ENCODE measurements at regions not wholly inside any gene's neighbourhood (a gene's known extent, or its start where the extent isn't known, plus 50 kb on each side); places are given as distances from the start of the nearest gene placed in this dataset.
A peak's percentile ranks its signal among the peaks of the same experiment; 100 is the strongest.

- no peak for DNase-seq
- no peak overlapping the region for H3K27ac ChIP-seq (ENCODE audit: low read length)
- no peaks in the 10 kb centered on the region for H3K9me3 ChIP-seq (replicated peaks; ENCODE audit: control insufficient read depth, low read depth, low read length)
- no peaks in the 10 kb centered on the region for H3K27me3 ChIP-seq (ENCODE audit: control insufficient read depth, insufficient read depth, low read length)
- H3K36me3 ChIP-seq (ENCODE audit: control insufficient read depth, insufficient read depth, low read length), result no peaks in the 10 kb centered on the region
- no peak overlapping the region for H3K4me3 ChIP-seq (ENCODE audit: low read length)
- peaks cover 8% of the 10 kb centered on the region for H3K4me1 ChIP-seq (ENCODE audit: control insufficient read depth, insufficient read depth, low read length)
- WGBS (ENCODE audit: insufficient coverage), result no CpG with 5 or more reads among the region's 3 CpGs
These were observed 514.6 kb downstream of the ZNF608 start for GRCh38 chr5:124231802-124232201.

GRCh38 chr5:124231230-124231629 is 515.2 kb downstream of the ZNF608 start:
- H3K27me3 ChIP-seq (ENCODE audit: control insufficient read depth, insufficient read depth, low read length), result no peaks in the 10 kb centered on the region
- no peak for DNase-seq
- H3K4me1 ChIP-seq (ENCODE audit: control insufficient read depth, insufficient read depth, low read length), result peaks cover 6% of the 10 kb centered on the region
- H3K36me3 ChIP-seq (ENCODE audit: control insufficient read depth, insufficient read depth, low read length), result no peaks in the 10 kb centered on the region
- no CpG with 5 or more reads among the region's 5 CpGs for WGBS (ENCODE audit: insufficient coverage)
- no peak overlapping the region for H3K27ac ChIP-seq (ENCODE audit: low read length)
- H3K9me3 ChIP-seq (replicated peaks; ENCODE audit: control insufficient read depth, low read depth, low read length), result no peaks in the 10 kb centered on the region
- H3K4me3 ChIP-seq (ENCODE audit: low read length), result no peak overlapping the region

GRCh38 chr5:124230456-124230855 is 516.0 kb downstream of the ZNF608 start:
- Histone ChIP-seq H3K27ac (ENCODE audit: low read length) (no peak overlapping the region), H3K36me3 (ENCODE audit: control insufficient read depth, insufficient read depth, low read length) (no peaks in the 10 kb centered on the region), H3K4me1 (ENCODE audit: control insufficient read depth, insufficient read depth, low read length) (no peaks in the 10 kb centered on the region), H3K27me3 (ENCODE audit: control insufficient read depth, insufficient read depth, low read length) (no peaks in the 10 kb centered on the region), H3K4me3 (ENCODE audit: low read length) (no peak overlapping the region), H3K9me3 (replicated peaks; ENCODE audit: control insufficient read depth, low read depth, low read length) (no peaks in the 10 kb centered on the region)
- 97% methylated on average over 7 of the region's 7 CpGs for WGBS (ENCODE audit: insufficient coverage)
- DNase-seq, result no peak

- Histone ChIP-seq H3K27me3 (ENCODE audit: control insufficient read depth, insufficient read depth, low read length) (no peaks in the 10 kb centered on the region), H3K9me3 (replicated peaks; ENCODE audit: control insufficient read depth, low read depth, low read length) (no peaks in the 10 kb centered on the region), H3K27ac (ENCODE audit: low read length) (no peak overlapping the region), H3K4me3 (ENCODE audit: low read length) (no peak overlapping the region), H3K36me3 (ENCODE audit: control insufficient read depth, insufficient read depth, low read length) (no peaks in the 10 kb centered on the region), H3K4me1 (ENCODE audit: control insufficient read depth, insufficient read depth, low read length) (no peaks in the 10 kb centered on the region)
- DNase-seq, result no peak
- 100% methylated on average over 3 of the region's 3 CpGs for WGBS (ENCODE audit: insufficient coverage)
These were observed 517.1 kb downstream of the ZNF608 start for GRCh38 chr5:124229352-124229751.

GRCh38 chr5:124227914-124228313 is 518.5 kb downstream of the ZNF608 start:
- no peaks in the 10 kb centered on the region for H3K9me3 ChIP-seq (replicated peaks; ENCODE audit: control insufficient read depth, low read depth, low read length)

DNA sequence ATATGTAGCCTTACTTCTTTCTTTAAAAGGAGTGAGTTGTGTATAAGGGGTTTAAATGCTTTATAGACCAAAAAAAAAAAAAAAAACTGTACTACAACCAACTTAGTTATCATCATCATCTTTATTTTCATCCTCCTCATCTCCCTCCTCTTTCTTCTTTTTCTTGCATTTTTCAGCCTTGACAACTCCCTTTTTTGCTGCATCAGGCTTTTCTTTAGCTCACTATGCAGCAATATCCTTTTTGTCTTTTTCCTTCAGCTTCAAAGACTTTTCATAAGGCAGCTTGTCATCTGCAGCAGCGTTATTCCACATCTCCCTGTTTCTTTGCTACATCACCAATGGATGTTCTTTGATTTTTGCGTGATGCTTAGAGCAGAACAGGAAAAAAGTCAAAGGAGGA is 526.0 kb downstream of the ZNF608 start:
- H3K4me1 ChIP-seq (ENCODE audit: control insufficient read depth, insufficient read depth, low read length), result no peaks in the 10 kb centered on the region
- H3K4me3 ChIP-seq (ENCODE audit: low read length), result no peak overlapping the region
- WGBS (ENCODE audit: insufficient coverage), result 100% methylated on average over 1 of the region's 2 CpGs
- DNase-seq, result no peak
- H3K27ac ChIP-seq (ENCODE audit: low read length), result no peak overlapping the region
- no peaks in the 10 kb centered on the region for H3K36me3 ChIP-seq (ENCODE audit: control insufficient read depth, insufficient read depth, low read length)
- no peaks in the 10 kb centered on the region for H3K9me3 ChIP-seq (replicated peaks; ENCODE audit: control insufficient read depth, low read depth, low read length)
- H3K27me3 ChIP-seq (ENCODE audit: control insufficient read depth, insufficient read depth, low read length), result no peaks in the 10 kb centered on the region

More at GRCh38 chr5:124227914-124228313, 518.5 kb downstream of the ZNF608 start:
- no peak overlapping the region for H3K27ac ChIP-seq (ENCODE audit: low read length)
- H3K4me1 ChIP-seq (ENCODE audit: control insufficient read depth, insufficient read depth, low read length), result no peaks in the 10 kb centered on the region
- no peak for DNase-seq
- no peaks in the 10 kb centered on the region for H3K27me3 ChIP-seq (ENCODE audit: control insufficient read depth, insufficient read depth, low read length)
- H3K36me3 ChIP-seq (ENCODE audit: control insufficient read depth, insufficient read depth, low read length), result no peaks in the 10 kb centered on the region
- no peak overlapping the region for H3K4me3 ChIP-seq (ENCODE audit: low read length)

DNA sequence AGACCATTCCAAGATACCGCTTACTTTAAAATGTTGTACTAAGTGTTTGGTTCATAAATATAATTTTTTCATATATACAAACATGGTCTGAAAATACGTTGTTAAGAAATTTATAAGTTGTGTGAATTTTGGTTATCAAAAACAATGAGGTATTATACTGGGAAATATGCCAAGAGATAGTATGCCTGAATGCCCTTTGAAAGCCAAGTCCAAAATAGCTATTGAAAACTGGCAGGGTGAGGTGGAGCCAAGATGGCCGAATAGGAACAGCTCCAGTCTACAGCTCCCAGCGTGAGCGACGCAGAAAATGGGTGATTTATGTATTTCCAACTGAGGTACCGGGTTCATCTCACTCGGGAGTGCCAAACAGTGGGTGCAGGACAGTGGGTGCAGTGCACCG is 533.5 kb downstream of the ZNF608 start:
- no peak for DNase-seq
- Histone ChIP-seq H3K36me3 (ENCODE audit: control insufficient read depth, insufficient read depth, low read length) (no peaks in the 10 kb centered on the region), H3K9me3 (replicated peaks; ENCODE audit: control insufficient read depth, low read depth, low read length) (peaks cover 2% of the 10 kb centered on the region), H3K27me3 (ENCODE audit: control insufficient read depth, insufficient read depth, low read length) (no peaks in the 10 kb centered on the region), H3K27ac (ENCODE audit: low read length) (no peak overlapping the region), H3K4me1 (ENCODE audit: control insufficient read depth, insufficient read depth, low read length) (no peaks in the 10 kb centered on the region), H3K4me3 (ENCODE audit: low read length) (no peak overlapping the region)
- WGBS (ENCODE audit: insufficient coverage), result 96% methylated on average over 7 of the region's 9 CpGs

DNA sequence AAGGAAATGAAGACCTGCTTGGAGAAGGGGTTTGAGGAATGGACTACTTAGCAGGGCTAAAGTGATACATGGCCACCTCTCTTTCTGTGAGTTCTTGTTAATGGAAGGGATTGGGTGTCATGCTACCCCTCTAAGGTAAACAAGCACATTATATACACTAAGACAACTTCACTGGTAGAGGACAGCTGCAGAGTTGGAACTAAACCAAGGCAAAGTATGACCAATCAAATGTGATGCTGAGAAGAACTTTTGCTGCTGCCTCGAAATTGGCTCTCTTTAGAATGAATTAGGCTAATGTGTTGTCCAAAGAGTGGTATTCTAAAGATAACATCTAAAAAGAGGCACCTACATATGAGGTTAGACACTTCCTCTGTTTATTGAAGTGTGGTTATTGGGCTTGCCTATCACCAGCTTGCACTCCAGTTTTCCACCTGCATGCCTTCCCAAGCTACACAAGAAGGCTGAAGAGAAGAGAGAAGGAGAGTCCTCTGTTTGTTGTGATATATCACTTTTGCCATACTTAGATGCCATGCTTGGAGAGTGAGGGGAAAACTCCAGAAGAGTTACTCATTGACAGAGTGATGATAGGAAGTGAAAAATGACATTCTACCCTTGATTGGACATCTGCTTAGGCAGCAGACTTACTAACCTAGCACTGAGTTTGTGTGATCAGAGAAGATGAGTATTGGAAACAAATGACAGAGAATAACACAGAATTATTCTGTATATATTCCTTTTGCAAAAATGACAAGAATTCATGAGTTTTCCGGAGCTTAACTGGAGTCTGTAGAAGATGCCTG is 536.1 kb downstream of the ZNF608 start:
- peak; percentile 55 for DNase-seq
- WGBS (ENCODE audit: insufficient coverage), result 100% methylated on average over 1 of the region's 2 CpGs

DNA sequence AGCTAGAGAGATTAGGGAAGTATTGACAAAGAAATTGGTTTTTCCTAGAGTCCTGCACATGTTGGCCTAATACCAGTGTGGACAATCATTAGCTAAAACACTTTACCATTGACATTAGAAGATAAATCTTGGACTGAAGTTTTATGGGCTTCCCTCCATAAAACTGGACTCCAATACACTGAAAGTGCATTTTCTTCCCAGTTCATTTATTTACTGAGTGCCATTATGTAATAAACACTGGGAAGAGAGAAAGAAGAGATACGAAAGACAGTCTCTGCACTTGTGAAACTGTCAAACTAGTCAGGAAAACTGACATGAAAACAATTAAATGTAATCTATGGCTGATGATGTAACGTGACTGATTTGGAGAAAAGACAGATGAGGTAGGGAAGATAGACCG is 539.3 kb downstream of the ZNF608 start:
- 81% methylated on average over 2 of the region's 3 CpGs for WGBS (ENCODE audit: insufficient coverage)
- Histone ChIP-seq H3K27me3 (ENCODE audit: control insufficient read depth, insufficient read depth, low read length) (no peaks in the 10 kb centered on the region), H3K36me3 (ENCODE audit: control insufficient read depth, insufficient read depth, low read length) (no peaks in the 10 kb centered on the region), H3K4me3 (ENCODE audit: low read length) (no peak overlapping the region), H3K27ac (ENCODE audit: low read length) (no peak overlapping the region), H3K4me1 (ENCODE audit: control insufficient read depth, insufficient read depth, low read length) (no peaks in the 10 kb centered on the region), H3K9me3 (replicated peaks; ENCODE audit: control insufficient read depth, low read depth, low read length) (peaks cover 10% of the 10 kb centered on the region)
- DNase-seq, result no peak

More for the DNA sequence above, 536.1 kb downstream of the ZNF608 start:
- Histone ChIP-seq H3K9me3 (replicated peaks; ENCODE audit: control insufficient read depth, low read depth, low read length) (peaks cover 2% of the 10 kb centered on the region), H3K27ac (ENCODE audit: low read length) (no peak overlapping the region), H3K4me3 (ENCODE audit: low read length) (no peak overlapping the region), H3K4me1 (ENCODE audit: control insufficient read depth, insufficient read depth, low read length) (no peaks in the 10 kb centered on the region), H3K36me3 (ENCODE audit: control insufficient read depth, insufficient read depth, low read length) (no peaks in the 10 kb centered on the region), H3K27me3 (ENCODE audit: control insufficient read depth, insufficient read depth, low read length) (no peaks in the 10 kb centered on the region)

GRCh38 chr5:124206540-124206939 is 539.9 kb downstream of the ZNF608 start:
- no peaks in the 10 kb centered on the region for H3K36me3 ChIP-seq (ENCODE audit: control insufficient read depth, insufficient read depth, low read length)
- no peaks in the 10 kb centered on the region for H3K4me1 ChIP-seq (ENCODE audit: control insufficient read depth, insufficient read depth, low read length)
- H3K4me3 ChIP-seq (ENCODE audit: low read length), result no peak overlapping the region
- H3K9me3 ChIP-seq (replicated peaks; ENCODE audit: control insufficient read depth, low read depth, low read length), result peaks cover 10% of the 10 kb centered on the region
- H3K27ac ChIP-seq (ENCODE audit: low read length), result no peak overlapping the region
- peak; percentile 27 for DNase-seq
- no CpG with 5 or more reads among the region's 2 CpGs for WGBS (ENCODE audit: insufficient coverage)
- no peaks in the 10 kb centered on the region for H3K27me3 ChIP-seq (ENCODE audit: control insufficient read depth, insufficient read depth, low read length)

DNA sequence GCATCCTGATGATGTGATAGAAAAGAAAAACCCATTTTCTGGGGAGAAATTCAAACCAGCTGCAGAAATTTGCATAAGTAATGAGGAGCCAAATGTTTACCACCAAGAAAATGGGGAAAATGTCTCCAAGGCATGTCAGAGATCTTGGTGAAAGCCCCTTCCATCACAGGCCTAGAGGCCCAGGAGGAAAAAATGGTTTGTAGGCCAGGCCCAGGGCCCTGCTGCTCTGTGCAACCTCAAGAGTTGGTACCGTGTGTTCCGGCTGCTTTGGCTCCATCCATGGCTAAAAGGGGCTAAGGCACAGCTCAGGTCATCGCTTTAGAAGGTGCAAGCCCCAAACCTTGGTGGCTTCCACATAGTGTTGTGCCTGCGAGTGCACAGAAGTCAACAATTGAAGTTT is 543.1 kb downstream of the ZNF608 start:
- 96% methylated on average over 4 of the region's 4 CpGs for WGBS (ENCODE audit: insufficient coverage)

More for the DNA sequence above, 543.1 kb downstream of the ZNF608 start:
- Histone ChIP-seq H3K36me3 (ENCODE audit: control insufficient read depth, insufficient read depth, low read length) (no peaks in the 10 kb centered on the region), H3K27me3 (ENCODE audit: control insufficient read depth, insufficient read depth, low read length) (no peaks in the 10 kb centered on the region), H3K4me1 (ENCODE audit: control insufficient read depth, insufficient read depth, low read length) (no peaks in the 10 kb centered on the region), H3K4me3 (ENCODE audit: low read length) (no peak overlapping the region), H3K27ac (ENCODE audit: low read length) (no peak overlapping the region), H3K9me3 (replicated peaks; ENCODE audit: control insufficient read depth, low read depth, low read length) (peaks cover 10% of the 10 kb centered on the region)
- no peak for DNase-seq

Data from muscle of leg (tissue), 3 donors.